GM18508 (cell line): ENCODE measurements at regions not wholly inside any gene's neighbourhood (a gene's known extent, or its start where the extent isn't known, plus 50 kb on each side); places are given as distances from the start of the nearest gene placed in this dataset.

ENCODE experiments used
- ATAC-seq: cut with Tn5 transposase; IDR thresholded peaks from one replicate; pipeline ENCODE4 v1.9.1; 2021; ENCODE audit warnings: moderate number of reproducible peaks; ENCODE audit not compliant: insufficient read depth, unreplicated experiment

- no peak for ATAC-seq
Measured at GRCh38 chr1:87555366-87555765, 226.7 kb downstream of the LMO4 start.

- no peak for ATAC-seq
Measured at GRCh38 chr1:87556326-87556725, 227.6 kb downstream of the LMO4 start.

DNA sequence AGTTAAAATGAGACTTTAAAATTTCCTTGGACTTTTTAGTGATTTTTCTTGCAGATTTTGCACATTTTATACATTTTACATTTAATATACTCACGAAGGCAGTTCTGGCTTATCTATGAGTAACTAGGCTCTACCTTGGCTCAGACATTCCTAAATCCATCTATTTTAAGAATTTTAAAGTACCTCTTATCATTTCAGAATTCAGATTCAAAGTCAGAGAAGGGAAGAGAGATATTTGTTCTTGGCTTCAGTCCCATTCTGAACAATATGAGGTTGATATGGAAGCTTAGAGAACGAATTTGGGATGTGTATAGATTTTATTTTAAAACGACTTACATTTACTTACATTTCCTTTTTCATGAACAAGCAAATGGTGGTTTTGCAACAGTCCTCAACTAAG, 230.2 kb downstream of the LMO4 start:
- no peak for ATAC-seq

GRCh38 chr1:87560137-87560536, 231.5 kb downstream of the LMO4 start:
- no peak for ATAC-seq

GRCh38 chr1:87560601-87561360, 232.1 kb downstream of the LMO4 start:
- no peak for ATAC-seq

DNA sequence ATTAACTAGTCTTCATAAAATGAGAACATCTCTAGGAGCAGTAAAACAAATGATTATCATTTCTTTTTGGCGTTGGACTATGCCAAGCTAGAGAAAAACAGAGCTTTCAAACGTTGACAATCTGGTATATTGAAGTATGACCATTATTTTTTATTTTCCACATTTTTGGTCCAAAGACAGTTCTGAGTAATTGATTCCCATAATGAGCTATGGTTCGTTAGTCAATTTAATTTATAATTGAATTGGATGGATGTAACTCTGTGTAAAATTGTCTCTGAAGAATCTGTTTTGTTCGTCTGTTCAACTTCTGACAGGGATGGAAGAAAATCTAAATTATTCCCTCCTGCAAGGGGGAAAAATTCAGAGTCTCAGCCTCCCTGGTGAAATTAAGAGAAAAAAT, 234.5 kb downstream of the LMO4 start:
- no peak for ATAC-seq

GRCh38 chr1:87565861-87566260, 237.2 kb downstream of the LMO4 start:
- ATAC-seq = no peak

DNA sequence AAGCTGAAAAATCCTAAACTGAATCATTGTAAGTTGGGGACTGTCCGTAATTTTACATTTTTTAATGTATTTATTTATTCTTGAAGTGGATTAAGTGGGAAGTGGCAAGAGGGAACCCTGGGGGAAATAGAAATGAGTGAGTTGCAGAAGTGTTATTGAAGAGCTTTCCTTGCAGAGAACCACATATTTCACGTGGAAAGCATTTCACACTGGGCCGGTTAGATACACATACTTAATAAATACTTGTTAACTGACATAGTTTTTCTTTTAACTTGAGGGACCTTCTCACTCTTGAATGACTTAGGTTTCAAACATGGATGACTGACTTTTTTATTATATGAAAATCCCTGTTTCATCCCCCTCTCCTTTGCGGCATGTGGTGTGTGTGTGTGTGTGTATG, 239.3 kb downstream of the LMO4 start:
- ATAC-seq = no peak

- ATAC-seq = no peak
Measured at GRCh38 chr1:87568911-87569310, 240.2 kb downstream of the LMO4 start.

DNA sequence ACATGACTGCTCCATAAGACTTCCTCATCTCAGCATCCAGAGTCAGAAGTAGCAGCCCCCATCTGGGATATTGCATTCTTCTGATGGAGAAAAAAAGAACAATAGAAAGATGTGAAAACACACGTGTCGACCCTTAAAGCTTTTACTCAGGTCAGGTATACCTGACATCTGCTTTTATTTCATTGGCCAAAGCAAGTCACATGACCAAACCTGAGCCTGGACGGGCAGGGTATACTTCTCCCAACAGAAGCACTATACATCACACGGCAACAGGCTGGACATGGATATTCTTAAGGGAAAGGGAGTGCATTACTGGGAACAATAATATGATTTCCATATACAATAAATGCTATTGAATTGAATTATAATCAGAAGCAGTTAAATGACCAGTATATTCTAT, 243.3 kb downstream of the LMO4 start:
- no peak for ATAC-seq

GRCh38 chr1:87572891-87573290, 244.2 kb downstream of the LMO4 start:
- ATAC-seq = no peak

DNA sequence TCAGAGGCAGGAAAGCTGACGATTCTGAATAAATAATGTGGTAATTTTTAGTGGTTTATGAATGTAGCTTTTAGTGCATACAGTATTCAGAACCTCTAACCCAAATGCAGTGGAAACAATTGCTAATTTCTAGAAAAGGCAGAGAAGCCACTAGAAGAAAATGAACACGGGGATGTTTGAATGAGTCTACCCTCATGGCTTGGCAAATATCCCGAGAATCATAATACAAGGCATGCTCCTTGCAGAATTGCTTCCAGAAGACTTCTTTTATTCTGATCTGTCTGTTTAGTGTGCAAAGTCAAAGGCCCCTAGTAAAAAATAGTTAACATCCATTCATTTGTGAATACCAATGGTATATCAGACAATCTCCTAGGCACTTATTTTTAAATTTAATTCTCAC, 246.8 kb downstream of the LMO4 start:
- no peak for ATAC-seq

GRCh38 chr1:87578464-87578863, 249.8 kb downstream of the LMO4 start:
- ATAC-seq = no peak

GRCh38 chr1:87583459-87583858, 254.8 kb downstream of the LMO4 start:
- ATAC-seq = no peak

DNA sequence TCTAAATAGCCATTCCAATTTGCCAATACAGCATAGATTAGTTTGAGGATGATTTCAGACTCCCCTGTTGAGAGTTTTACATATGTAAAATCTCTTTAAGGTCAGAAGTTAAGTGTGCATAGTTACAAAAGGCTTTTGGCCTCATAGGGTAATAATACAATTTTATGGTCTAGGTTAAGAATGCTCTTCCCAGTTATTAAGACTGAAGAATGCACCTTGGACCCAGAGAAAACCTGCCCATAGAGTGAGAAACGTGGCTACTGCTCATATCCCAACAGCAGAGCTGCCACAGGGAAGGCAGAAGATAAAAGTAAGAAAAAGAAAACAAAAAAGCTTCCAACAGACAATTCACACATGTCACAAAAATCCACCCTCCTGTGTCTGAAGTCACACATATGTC, 255.9 kb downstream of the LMO4 start:
- no peak for ATAC-seq

DNA sequence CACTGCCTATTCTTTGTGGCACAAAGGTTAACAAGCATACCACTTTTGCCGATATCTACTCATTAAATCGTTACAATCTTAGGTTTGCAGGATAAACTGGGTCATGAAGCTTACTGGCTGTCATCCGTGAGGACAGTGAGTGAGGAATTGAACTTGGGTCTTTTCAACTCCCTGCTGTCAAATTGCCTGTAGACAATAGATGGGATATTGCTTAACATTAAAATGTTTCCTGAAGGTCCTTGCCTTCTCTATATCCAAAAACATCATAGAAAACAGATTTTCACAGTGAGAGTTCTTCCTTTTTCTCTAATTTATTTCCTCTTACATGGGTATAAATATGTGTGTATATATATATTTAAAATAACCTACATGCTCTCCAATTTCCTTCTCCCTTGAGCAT, 257.8 kb downstream of the LMO4 start:
- ATAC-seq = no peak

DNA sequence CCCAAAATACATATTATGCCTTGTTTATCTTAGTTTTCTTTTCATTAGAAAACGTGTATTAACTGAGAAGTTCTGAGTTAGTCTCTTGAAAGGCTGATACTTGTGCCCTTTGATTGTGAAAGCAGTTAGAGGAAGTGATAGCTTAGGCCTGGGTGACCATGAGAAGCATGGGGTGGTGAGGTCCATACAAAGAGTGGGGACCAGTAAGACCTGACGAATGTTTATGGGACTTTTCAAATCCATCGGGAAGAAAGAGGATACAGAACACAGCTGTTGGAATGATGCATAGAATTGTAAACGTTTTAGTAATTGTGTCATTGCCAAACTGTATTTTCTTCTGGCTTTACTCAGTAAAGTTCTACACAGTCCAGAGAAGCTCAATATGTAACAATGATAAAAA, 259.8 kb downstream of the LMO4 start:
- ATAC-seq = peak; percentile 51

- ATAC-seq = no peak
Measured at GRCh38 chr1:87591492-87591891, 262.8 kb downstream of the LMO4 start.

- peak; percentile 86 for ATAC-seq
Measured at GRCh38 chr1:87592156-87592555, 263.5 kb downstream of the LMO4 start.

GRCh38 chr1:87594736-87595383, 266.2 kb downstream of the LMO4 start:
- ATAC-seq = no peak

- ATAC-seq = no peak
Measured at GRCh38 chr1:87595384-87595781, 266.7 kb downstream of the LMO4 start.

- ATAC-seq = no peak
Measured at GRCh38 chr1:87598429-87598828, 269.7 kb downstream of the LMO4 start.
